HG02571 (cell line): ENCODE measurements at regions not wholly inside any gene's neighbourhood (a gene's known extent, or its start where the extent isn't known, plus 50 kb on each side); places are given as distances from the start of the nearest gene placed in this dataset.
A peak's percentile ranks its signal among the peaks of the same experiment; 100 is the strongest.
"Not testable (repeated sequence)": the region's sequence is repeated elsewhere in the genome, so short reads cannot be mapped to it uniquely, and the experiment has no call there.

Source experiments
- ATAC-seq: cut with Tn5 transposase; IDR thresholded peaks from one replicate; pipeline ENCODE4 v1.9.1; 2021; ENCODE audit warnings: mild to moderate bottlenecking, moderate library complexity; ENCODE audit not compliant: unreplicated experiment

GRCh38 chr1:82799261-82799660 lies 998.5 kb downstream of the ADGRL2 start:
- no peak for ATAC-seq

GRCh38 chr1:82795508-82796149 lies 994.9 kb downstream of the ADGRL2 start:
- ATAC-seq, result no peak

GRCh38 chr1:82792151-82792550 lies 991.4 kb downstream of the ADGRL2 start:
- no peak for ATAC-seq

- no peak for ATAC-seq
Observed at GRCh38 chr1:82790556-82790955, 989.8 kb downstream of the ADGRL2 start.

- no peak for ATAC-seq
Observed at GRCh38 chr1:82788660-82789059, 987.9 kb downstream of the ADGRL2 start.

- ATAC-seq, result no peak
Observed at GRCh38 chr1:82788038-82788437, 987.3 kb downstream of the ADGRL2 start.

- ATAC-seq, result no peak
Observed at GRCh38 chr1:82786883-82787282, 986.1 kb downstream of the ADGRL2 start.

GRCh38 chr1:82785268-82785790 lies 984.6 kb downstream of the ADGRL2 start:
- ATAC-seq, result no peak

GRCh38 chr1:82783044-82783443 lies 982.3 kb downstream of the ADGRL2 start:
- ATAC-seq, result no peak

- ATAC-seq, result no peak
Observed at GRCh38 chr1:82782599-82782998, 981.9 kb downstream of the ADGRL2 start.

GRCh38 chr1:82778612-82779011 lies 977.9 kb downstream of the ADGRL2 start:
- ATAC-seq, result no peak

GRCh38 chr1:82777240-82777639 lies 976.5 kb downstream of the ADGRL2 start:
- ATAC-seq, result no peak

- ATAC-seq, result not testable (repeated sequence)
Observed at GRCh38 chr1:82776730-82777129, 976.0 kb downstream of the ADGRL2 start.

- ATAC-seq, result no peak
Observed at GRCh38 chr1:82775406-82776000, 974.8 kb downstream of the ADGRL2 start.

GRCh38 chr1:82762829-82763532 lies 962.2 kb downstream of the ADGRL2 start:
- peak; percentile 82 for ATAC-seq

- no peak for ATAC-seq
Observed at GRCh38 chr1:82759035-82759434, 958.3 kb downstream of the ADGRL2 start.

- no peak for ATAC-seq
Observed at GRCh38 chr1:82755671-82756070, 954.9 kb downstream of the ADGRL2 start.

- no peak for ATAC-seq
Observed at GRCh38 chr1:82755191-82755590, 954.5 kb downstream of the ADGRL2 start.

GRCh38 chr1:82752046-82752445 lies 951.3 kb downstream of the ADGRL2 start:
- no peak for ATAC-seq

- no peak for ATAC-seq
Observed at GRCh38 chr1:82733645-82734044, 932.9 kb downstream of the ADGRL2 start.

- ATAC-seq, result no peak
Observed at GRCh38 chr1:82731216-82731615, 930.5 kb downstream of the ADGRL2 start.

- ATAC-seq, result no peak
Observed at GRCh38 chr1:82728206-82728605, 927.5 kb downstream of the ADGRL2 start.
